Activated naive CD4-positive, alpha-beta T cell treated with anti-CD3 and anti-CD28 coated beads, Interleukin-2, amount 50 U/mL, for 24 hours (primary cell): ENCODE measurements at regions not wholly inside any gene's neighbourhood (a gene's known extent, or its start where the extent isn't known, plus 50 kb on each side); places are given as distances from the start of the nearest gene placed in this dataset.
A peak's percentile ranks its signal among the peaks of the same experiment; 100 is the strongest.
"Not testable (repeated sequence)": the region's sequence is repeated elsewhere in the genome, so short reads cannot be mapped to it uniquely, and the experiment has no call there.

Experiments used
- H3K27ac Mint-ChIP-seq: one replicate; pipeline ENCODE4 v1.8.0; 2021; ENCODE audit warnings: mild to moderate bottlenecking, mixed read lengths
- H3K27me3 Mint-ChIP-seq: one replicate; pipeline ENCODE4 v1.8.0; 2021; ENCODE audit warnings: mixed read lengths
- H3K36me3 Mint-ChIP-seq: one replicate; pipeline ENCODE4 v1.8.0; 2021; ENCODE audit warnings: mixed read lengths
- H3K4me1 Mint-ChIP-seq: one replicate; pipeline ENCODE4 v1.8.0; 2021; ENCODE audit warnings: mixed read lengths
- H3K4me3 Mint-ChIP-seq: one replicate; pipeline ENCODE4 v1.8.0; 2021; ENCODE audit warnings: mild to moderate bottlenecking, mixed read lengths
- H3K9me3 Mint-ChIP-seq: one replicate; pipeline ENCODE4 v1.8.0; 2021; ENCODE audit warnings: mixed read lengths

DNA sequence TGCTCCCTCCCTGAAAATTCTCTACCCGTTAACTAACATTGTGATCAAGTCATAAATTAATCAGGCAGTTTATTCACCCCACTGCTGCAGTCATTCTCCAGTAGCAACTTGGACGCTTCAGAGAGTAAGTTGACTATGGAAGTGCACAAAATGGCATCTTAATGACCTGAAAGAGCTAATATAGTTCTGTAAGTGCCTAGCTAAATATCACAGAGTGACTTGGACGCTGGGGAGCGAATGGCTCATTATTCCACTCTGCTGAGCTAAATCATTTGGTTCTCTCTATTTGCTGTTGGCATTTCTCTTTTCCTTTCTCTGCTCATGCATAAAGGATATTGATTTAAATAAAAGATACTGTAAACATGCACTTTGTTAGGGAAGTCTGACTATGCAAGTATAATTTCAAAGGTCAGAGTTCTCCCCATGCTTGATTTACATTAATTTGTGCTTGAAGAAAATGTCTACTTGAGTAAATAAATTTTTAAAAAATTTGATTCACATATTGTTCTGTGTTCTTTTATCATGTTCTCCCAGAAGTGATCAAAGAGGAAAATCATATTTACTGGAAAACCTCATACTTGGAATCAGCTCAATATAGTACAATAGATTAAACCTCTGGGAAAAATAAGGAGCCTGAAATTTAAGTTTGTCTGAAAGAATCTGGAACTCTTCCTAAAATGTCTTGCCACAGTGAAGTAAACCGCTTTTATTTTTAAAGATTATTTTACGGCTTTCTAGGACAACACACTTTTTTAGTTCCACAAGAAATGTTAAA, 169.5 kb upstream of the HAPLN1 start:
- Mint-ChIP-seq H3K4me1 (no peaks in the 10 kb centered on the region), H3K4me3 (no peak overlapping the region)

DNA sequence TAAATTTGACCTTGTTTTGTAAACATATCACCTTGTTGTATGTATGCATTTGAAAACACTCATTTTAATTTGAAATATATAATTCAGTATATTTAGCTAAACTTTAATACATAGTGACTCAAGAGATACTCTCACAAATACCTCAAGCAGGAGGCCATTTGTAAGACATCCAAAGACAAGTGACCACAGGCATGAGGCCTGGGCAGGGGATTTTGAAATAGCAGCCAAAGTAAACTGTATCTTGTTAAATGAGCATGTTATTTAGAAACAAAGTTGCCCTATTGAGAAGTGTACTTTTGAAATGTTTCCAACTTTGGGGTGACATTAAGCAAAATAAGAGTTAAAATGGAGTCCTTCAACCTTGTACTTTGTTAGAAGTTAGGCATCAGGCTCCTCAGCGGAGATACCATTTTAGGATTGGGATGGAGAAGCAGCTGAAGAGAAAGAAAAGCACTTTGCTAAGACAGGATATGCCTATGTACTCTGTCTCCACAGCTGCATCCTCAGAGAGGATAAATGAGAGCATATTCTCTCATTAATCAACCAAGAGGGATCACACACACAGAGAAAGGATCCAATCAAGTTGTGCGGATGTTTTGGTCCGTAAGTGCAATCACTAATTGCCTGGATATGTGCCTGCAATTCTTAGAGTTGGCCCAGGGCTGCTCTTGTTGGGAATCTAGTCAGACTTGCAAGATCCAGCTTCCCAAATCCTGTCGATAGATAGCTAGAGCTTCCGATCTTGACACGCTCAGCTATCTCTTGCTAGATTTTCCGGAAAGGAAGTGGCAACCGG, 157.5 kb upstream of the HAPLN1 start:
- no peak overlapping the region for H3K27ac Mint-ChIP-seq
- no peaks in the 10 kb centered on the region for H3K36me3 Mint-ChIP-seq
- no peaks in the 10 kb centered on the region for H3K4me1 Mint-ChIP-seq
- H3K27me3 Mint-ChIP-seq: no peaks in the 10 kb centered on the region
- H3K9me3 Mint-ChIP-seq: no peaks in the 10 kb centered on the region
- no peak overlapping the region for H3K4me3 Mint-ChIP-seq

More for the DNA sequence above, 169.5 kb upstream of the HAPLN1 start:
- Mint-ChIP-seq H3K36me3 (no peaks in the 10 kb centered on the region), H3K27ac (no peak overlapping the region), H3K9me3 (no peaks in the 10 kb centered on the region), H3K27me3 (no peaks in the 10 kb centered on the region)

DNA sequence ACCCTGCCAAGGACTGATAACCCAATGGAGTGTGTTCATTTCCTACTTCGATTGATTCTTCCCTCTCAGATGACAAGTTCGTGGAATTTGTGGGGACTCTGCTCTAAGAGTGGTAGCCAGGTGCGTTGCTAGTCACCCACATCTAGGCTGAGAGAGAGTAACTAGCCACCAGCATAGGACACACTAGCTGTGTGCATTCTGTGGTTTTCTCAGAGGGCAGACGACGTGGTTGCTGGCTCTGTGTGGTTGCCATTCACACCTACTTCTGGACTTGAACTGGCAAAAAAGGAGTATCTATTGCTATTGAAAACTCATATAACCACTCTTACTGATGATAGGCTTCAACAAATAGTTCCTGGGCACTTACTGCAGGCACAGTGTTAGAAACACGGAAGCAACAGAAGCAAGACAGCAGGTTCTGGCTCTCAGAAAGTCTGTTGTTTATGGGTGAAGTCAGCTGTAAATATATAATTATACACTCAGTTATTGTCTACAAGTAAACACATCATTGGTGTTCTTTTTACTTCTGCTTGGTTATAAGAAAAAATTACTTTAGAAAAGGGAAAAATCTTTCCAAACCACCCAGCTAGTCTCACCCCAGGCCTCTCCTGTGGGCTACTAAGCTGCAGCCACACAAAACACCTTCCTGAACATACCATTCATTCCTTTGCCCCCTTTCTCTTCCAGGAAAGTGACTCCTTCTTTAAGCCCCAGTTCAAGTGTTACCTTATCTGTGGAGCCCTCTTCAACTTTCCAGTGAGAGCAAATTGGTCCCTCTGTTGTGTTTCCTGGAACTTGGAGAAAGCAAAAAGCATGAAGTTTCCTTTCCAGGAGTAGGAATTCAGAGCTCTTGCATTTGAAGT, 151.1 kb upstream of the HAPLN1 start:
- Mint-ChIP-seq H3K4me1 (no peaks in the 10 kb centered on the region), H3K27ac (no peak overlapping the region), H3K27me3 (no peaks in the 10 kb centered on the region), H3K36me3 (no peaks in the 10 kb centered on the region), H3K4me3 (no peak overlapping the region), H3K9me3 (no peaks in the 10 kb centered on the region)

DNA sequence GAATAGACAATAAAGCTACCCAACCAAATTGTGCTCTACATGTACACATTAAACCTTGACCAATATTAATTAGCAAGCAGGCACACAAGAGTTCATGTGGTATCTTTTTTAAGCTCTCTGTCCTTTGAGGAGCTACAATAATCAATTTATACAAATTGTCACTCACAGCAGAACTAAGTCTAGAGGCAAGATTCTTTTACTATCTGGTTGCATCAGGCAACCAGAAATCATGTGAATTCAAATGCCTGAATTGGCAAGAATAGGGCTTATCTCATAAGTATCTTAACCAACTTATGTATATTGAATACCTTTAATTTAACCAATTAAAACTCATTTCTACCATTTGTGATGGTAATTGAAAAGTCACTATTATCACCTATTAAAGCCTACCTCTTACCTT, 145.5 kb upstream of the HAPLN1 start:
- no peaks in the 10 kb centered on the region for H3K9me3 Mint-ChIP-seq
- no peak overlapping the region for H3K4me3 Mint-ChIP-seq
- H3K27ac Mint-ChIP-seq: no peak overlapping the region
- no peaks in the 10 kb centered on the region for H3K27me3 Mint-ChIP-seq
- H3K36me3 Mint-ChIP-seq: no peaks in the 10 kb centered on the region
- no peaks in the 10 kb centered on the region for H3K4me1 Mint-ChIP-seq

DNA sequence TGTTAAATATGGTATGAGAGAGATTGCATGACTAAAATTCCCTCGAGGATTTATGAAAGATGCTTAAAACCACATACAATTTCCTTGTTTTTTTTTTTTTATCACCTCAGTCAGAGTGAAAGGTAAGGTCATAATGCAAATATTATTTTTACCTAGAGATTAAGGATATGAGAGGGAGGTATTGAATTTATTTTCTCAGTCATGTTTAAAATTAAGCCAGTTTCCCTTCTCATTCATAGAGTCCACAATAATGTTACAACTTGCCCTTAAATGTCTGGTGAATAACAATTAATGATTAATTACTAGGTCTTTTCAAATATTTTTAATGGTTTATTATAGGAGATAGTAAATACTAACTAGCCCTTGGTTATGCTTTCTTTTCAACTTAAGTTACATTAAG, 144.9 kb upstream of the HAPLN1 start:
- Mint-ChIP-seq H3K36me3 (no peaks in the 10 kb centered on the region), H3K4me3 (no peak overlapping the region), H3K27me3 (no peaks in the 10 kb centered on the region), H3K4me1 (no peaks in the 10 kb centered on the region), H3K9me3 (no peaks in the 10 kb centered on the region), H3K27ac (no peak overlapping the region)

DNA sequence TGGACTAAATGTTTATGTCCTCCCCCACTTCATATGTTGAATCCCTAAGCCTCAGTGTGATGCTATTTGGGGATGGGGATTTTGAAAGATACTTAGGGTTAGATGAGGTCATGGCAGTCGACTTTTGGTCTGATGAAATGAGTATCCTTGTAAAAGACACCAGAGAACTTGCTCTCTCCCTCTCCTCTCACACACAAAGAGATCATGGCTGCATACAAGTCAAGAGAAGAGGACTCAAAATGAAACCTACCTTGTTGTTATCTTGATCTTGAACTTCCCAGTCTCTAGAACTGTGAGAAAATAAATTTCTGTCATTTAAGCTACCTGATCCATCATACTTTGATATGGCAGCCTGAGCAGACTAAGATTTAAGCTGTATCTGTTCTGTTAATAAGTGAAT, 144.0 kb upstream of the HAPLN1 start:
- Mint-ChIP-seq H3K4me3 (no peak overlapping the region), H3K27me3 (no peaks in the 10 kb centered on the region)

DNA sequence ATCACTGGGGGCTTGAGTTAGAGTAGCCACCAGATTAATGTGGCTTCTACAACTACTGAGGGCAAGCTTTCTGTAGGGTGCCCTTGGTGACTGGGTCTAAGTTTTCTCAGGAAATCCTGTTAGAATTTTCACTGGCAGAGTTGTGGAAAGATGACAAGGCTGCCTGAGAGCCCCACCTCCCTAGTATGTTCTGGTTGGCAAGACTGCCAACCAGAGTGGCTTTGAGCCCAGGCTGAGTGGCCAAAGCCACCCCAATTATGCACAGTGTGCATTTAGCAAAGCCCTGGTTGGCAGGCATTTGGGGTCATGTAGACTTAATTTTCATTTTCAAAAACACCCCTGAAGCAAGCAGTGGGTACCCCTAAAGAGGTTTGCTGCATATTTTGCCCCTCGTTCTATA, 136.7 kb upstream of the HAPLN1 start:
- Mint-ChIP-seq H3K36me3 (no peaks in the 10 kb centered on the region), H3K27me3 (peaks cover 2% of the 10 kb centered on the region), H3K9me3 (no peaks in the 10 kb centered on the region), H3K27ac (no peak overlapping the region), H3K4me1 (no peaks in the 10 kb centered on the region), H3K4me3 (no peak overlapping the region)

More for the DNA sequence above, 144.0 kb upstream of the HAPLN1 start:
- H3K36me3 Mint-ChIP-seq: no peaks in the 10 kb centered on the region
- H3K4me1 Mint-ChIP-seq: no peaks in the 10 kb centered on the region
- H3K9me3 Mint-ChIP-seq: no peaks in the 10 kb centered on the region
- H3K27ac Mint-ChIP-seq: no peak overlapping the region

DNA sequence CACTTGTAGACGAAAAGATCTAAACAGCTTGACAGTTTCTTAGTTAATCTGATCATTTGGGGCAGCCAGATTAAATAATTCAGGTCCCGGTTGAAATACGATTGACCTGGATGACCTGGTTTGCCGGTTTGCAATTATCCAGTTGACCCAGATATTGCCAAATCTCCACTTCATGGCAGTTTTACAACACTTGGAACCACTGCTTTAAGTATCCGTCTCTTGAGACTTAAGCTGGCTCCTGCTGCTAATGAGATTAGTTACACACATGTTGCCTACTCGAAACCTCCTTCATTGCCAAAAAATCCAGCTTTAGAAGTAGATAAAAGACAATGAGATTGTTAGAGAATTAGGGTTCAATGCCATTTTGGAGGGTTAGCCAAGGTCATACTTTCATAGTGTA, 136.2 kb upstream of the HAPLN1 start:
- Mint-ChIP-seq H3K4me1 (no peaks in the 10 kb centered on the region), H3K36me3 (no peaks in the 10 kb centered on the region), H3K4me3 (no peak overlapping the region), H3K27me3 (peaks cover 2% of the 10 kb centered on the region), H3K27ac (no peak overlapping the region), H3K9me3 (no peaks in the 10 kb centered on the region)

DNA sequence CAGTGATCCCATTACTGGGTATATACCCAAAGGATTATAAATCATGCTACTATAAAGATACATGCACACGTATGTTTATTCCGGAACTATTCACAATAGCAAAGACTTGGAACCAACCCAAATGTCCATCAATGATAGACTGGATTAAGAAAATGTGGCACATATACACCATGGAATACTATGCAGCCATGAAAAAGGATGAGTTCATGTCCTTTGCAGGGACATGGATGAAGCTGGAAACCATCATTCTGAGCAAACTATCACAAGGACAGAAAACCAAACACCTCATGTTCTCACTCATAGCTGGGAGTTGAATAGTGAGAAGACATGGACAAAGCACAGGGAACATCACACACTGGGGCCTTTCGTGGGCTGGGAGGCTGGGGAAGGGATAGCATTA, 129.8 kb upstream of the HAPLN1 start:
- H3K9me3 Mint-ChIP-seq: peaks cover 11% of the 10 kb centered on the region

DNA sequence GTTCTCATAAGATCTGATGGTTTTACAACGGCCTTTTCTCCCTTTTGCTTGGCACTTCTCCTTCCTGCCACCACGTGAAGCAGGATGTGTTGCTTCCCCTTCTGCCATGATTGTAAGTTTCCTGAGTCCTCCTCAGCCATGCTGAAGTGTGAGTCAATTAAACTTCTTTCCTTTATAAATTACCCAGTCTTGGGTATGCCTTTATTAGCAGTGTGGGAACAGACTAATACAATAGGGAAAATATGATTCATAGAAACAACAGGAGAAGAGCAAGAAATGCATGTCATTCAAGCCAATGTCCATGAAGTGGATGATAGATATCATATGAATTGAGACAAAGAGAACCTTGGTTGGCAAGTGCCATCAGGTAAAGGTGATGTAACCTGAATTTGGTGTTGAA, 128.3 kb upstream of the HAPLN1 start:
- Mint-ChIP-seq H3K27me3 (no peaks in the 10 kb centered on the region), H3K4me1 (no peaks in the 10 kb centered on the region), H3K27ac (no peak overlapping the region), H3K4me3 (no peak overlapping the region), H3K36me3 (no peaks in the 10 kb centered on the region), H3K9me3 (peaks cover 11% of the 10 kb centered on the region)

More for the DNA sequence above, 129.8 kb upstream of the HAPLN1 start:
- not testable (repeated sequence) for H3K4me3 Mint-ChIP-seq, H3K36me3 Mint-ChIP-seq, H3K27me3 Mint-ChIP-seq, H3K4me1 Mint-ChIP-seq, H3K27ac Mint-ChIP-seq

DNA sequence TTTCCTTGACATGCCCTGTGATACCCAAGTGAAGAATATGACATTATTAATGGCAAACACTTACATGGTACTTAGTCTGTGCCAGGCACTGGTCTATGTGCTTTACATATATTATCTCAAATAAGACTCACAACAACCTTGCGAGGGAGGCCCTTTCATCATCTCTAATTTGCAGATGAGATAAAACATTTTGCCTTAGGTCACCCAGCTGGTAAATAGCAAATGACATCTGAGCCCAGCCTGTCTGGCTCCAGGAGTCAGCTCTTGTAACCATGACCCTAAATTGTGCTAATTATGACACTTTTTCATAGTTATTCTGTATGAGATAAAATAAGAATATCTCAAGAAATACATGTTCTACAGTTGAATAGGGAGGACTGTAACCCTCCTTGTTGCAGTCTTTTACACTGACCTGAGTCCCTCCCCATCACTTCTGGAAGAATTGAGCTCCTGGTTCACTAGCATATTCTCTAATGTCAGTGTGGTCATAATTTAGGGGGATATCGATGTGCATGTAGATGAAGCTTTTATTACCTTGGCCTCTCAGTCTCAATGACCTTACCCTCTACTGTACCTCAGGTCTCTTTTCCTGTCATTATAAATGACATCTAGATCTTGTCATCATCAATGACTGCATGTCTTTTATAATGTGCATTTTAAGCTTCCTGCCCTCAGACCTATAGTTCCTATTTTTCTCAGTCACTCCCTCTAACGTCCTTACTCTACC, 126.1 kb upstream of the HAPLN1 start:
- Mint-ChIP-seq H3K36me3 (no peaks in the 10 kb centered on the region), H3K4me3 (no peak overlapping the region), H3K9me3 (peaks cover 11% of the 10 kb centered on the region), H3K4me1 (no peaks in the 10 kb centered on the region), H3K27me3 (no peaks in the 10 kb centered on the region), H3K27ac (no peak overlapping the region)

DNA sequence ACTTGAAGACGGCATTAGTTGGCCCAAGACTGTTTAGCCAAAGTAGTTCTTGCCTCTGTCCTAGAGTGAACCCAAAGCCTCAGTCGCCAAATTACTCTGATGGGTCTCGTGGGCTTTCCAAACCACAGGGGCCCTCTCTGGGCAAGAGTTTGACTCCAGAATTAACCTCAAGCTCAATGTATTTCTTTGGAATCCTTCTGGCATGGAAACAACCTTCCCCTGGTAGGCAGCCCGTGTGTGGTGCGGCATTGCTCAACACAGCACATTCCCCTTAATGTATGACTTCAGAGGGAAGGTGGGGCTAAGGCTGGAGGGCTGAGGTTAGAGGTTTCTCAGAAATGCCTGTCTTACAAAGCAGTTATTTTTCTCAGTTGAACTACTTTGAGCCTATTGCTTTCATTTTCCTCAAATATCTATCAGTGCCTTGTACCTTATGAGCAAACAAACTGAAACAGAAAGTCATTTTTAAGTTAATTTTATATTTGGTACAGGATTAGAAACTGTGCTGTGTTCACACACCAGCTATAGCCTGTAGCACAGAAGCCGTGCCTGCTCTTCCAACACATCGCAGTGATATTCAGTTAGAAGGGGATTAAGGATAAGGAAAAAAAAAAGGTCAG, 123.9 kb upstream of the HAPLN1 start:
- no peaks in the 10 kb centered on the region for H3K4me1 Mint-ChIP-seq
- no peaks in the 10 kb centered on the region for H3K27me3 Mint-ChIP-seq
- H3K9me3 Mint-ChIP-seq: peaks cover 10% of the 10 kb centered on the region
- H3K4me3 Mint-ChIP-seq: no peak overlapping the region
- H3K36me3 Mint-ChIP-seq: no peaks in the 10 kb centered on the region
- no peak overlapping the region for H3K27ac Mint-ChIP-seq

DNA sequence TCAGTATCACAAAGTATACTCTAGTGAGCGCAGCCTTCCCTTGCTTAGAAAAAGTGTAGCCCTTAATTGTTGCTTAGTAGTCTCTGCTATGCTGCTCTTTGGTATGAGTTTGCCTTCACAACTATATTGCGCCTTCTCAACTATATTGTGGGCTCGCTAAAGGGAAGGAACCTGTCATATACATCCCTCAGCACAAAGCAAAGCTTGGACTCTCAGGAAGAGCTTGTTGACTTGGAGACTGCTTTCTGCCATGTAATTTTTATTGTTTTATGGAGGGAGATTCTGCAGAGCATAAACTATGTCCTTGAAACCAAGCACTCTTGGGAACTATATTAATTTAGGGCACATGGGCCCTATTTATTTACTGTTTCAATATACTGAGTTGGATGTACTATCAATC, 119.1 kb upstream of the HAPLN1 start:
- H3K27me3 Mint-ChIP-seq: no peaks in the 10 kb centered on the region
- no peaks in the 10 kb centered on the region for H3K36me3 Mint-ChIP-seq
- no peak overlapping the region for H3K4me3 Mint-ChIP-seq
- H3K4me1 Mint-ChIP-seq: no peaks in the 10 kb centered on the region
- H3K27ac Mint-ChIP-seq: peak overlapping the region; percentile 7
- peaks cover 5% of the 10 kb centered on the region for H3K9me3 Mint-ChIP-seq

DNA sequence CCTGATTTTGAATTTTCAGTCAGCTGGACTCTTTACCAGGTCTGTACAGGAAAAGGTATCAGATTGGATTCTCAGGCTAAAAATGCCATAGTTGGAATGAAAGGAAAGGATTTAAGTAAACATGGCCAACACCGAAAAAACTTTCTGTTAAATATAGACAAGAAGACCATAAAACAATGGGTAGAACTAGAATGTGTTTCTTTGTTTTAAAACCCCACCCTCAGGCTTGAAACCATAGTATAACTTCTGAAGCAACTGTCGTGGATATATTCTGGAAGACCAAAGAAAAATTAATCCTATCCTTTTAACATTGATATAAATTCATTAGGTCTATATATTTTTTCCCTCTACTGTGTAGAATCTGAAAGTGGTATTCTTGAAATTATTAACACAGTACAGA, 118.6 kb upstream of the HAPLN1 start:
- H3K36me3 Mint-ChIP-seq: no peaks in the 10 kb centered on the region
- no peaks in the 10 kb centered on the region for H3K27me3 Mint-ChIP-seq
- peaks cover 5% of the 10 kb centered on the region for H3K9me3 Mint-ChIP-seq
- H3K27ac Mint-ChIP-seq: no peak overlapping the region
- no peaks in the 10 kb centered on the region for H3K4me1 Mint-ChIP-seq
- H3K4me3 Mint-ChIP-seq: no peak overlapping the region
